NCI-H1092 treated with DMSO at 0.1 percent for 48 hours (cell line): ENCODE measurements at regions not wholly inside any gene's neighbourhood (a gene's known extent, or its start where the extent isn't known, plus 50 kb on each side); places are given as distances from the start of the nearest gene placed in this dataset.
"Not testable (repeated sequence)": the region's sequence is repeated elsewhere in the genome, so short reads cannot be mapped to it uniquely, and the experiment has no call there.

Source experiments
- DNase-seq: peaks from one replicate; lab custom pipeline; 2025; lab: John Stamatoyannopoulos, UW

DNA sequence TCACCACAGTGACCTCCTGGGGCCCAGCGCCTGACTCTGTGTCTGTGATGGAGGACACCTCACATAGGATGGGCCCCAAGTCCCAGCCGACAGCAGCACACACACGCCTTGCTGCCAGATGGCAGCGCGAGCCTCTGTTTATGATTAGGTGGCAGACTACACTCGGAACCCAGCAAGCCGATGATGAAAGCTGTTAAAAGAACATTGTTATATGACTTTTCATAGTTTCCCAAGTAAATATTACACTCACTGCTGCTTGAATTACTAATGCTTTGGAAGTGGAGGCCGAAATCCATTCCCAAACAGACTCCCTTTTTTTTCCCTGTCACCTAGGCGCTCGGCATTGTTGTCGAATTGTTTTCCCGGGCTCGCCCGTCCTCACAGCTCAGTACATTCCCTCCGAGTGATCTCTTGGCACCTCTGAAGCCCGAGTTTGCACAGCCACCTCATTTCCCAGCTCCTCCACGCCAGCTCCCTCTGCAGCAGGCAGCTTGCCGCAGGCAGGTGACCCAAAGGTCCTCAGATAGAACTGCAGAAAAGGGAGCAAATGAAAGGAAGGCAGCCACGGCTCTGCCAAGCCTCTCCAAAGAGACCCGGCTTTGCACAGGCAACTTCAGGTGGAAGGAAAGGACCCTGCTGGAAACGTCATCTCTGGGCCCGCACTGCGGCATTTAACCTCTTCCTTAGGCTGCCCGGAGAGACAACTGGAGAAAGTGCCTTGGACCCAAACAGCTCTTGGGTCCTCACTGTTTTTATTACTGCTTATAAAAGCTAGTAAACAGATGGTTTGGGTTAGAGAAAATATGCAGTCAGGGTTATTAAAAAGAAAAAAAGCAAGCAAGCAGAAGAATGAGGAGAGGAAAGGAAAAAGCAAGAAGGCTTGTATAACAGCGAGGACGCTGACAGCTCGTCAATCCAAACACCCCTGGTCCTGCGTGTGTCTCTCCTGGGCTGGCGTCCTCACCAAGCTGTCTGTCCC, 72.2 kb upstream of the SLC25A33 start:
- peak; percentile 57 for DNase-seq

DNA sequence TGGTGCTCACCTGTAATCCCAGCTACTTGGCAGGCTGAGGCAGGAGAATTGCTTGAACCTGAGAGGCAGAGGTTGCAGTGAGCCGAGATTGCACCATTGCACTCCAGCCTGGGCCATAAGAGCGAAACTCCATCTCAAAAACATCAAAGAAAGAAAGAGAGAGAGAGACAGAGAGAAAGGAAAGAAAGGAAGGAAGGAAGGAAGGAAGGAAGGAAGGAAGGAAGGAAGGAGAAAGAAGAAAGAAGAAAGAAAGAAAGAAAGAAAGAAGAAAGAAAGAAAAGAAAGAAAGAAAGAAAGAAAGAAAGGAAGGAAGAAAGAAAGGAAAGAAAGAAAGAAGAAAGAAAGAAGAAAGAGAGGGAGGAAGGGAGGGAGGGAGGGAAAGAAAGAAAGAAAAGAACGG, 69.4 kb upstream of the SLC25A33 start:
- DNase-seq = not testable (repeated sequence)

DNA sequence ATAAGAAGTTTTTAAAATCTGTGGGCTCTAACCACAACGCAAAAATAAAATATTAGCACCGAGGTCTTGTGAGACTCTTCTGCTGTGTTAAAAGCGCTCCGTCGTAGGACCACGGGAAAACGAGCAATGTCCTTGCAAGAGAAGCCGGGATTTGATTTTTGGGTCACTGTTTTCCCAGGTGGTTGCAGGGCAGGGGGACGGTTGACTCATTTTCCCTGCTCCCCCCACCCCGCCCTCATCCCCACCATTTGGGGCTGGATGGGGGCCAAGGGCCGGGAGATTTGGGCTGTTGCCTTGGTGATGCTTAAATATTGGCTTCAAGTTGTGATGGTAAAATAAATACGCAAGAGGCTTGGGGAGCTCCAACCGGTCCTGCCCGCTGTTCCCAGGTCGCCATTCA, 67.6 kb upstream of the SLC25A33 start:
- no peak for DNase-seq

- no peak for DNase-seq
Observed at GRCh38 chr1:9472386-9473031, 66.8 kb upstream of the SLC25A33 start.

GRCh38 chr1:9473032-9473807, 66.0 kb upstream of the SLC25A33 start:
- peak; percentile 20 for DNase-seq

GRCh38 chr1:9475061-9475627, 64.1 kb upstream of the SLC25A33 start:
- no peak for DNase-seq

GRCh38 chr1:9476790-9477463, 62.3 kb upstream of the SLC25A33 start:
- DNase-seq = no peak

DNA sequence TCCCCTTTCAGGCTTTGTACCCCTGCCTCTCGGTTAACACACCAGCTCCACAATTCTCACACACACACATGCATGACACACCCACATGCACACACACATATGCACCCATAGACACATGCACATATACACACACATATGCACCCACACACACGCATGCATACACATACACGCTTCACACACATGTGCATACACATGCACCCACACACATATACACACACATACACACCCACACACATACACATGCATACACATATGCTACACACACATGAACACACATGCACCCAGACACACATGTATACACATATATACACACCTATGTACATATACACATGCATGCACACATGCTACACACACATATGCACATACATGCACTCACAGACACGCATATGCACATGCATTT, 61.7 kb upstream of the SLC25A33 start:
- DNase-seq = no peak

- DNase-seq = no peak
Observed at GRCh38 chr1:9478021-9478420, 61.2 kb upstream of the SLC25A33 start.

DNA sequence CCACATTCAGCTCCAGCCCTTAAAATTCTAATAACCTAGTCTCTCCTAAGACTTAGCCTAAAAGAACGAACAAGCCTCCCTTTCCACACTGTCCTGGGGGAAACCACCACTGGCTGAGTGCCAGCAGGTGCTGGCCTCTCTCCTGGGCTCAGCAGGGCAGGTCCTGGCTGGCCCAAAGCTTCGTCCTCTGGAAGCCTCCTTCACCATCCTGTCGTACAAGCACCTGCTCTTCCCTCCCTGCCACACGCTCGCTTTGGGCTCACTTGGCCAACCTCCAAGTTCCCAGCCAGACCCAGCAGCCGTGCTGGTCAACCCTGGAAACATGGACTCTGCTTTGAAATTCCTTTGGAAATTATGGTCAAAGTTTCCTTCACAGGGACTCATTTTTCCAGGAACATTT, 58.2 kb upstream of the SLC25A33 start:
- no peak for DNase-seq

GRCh38 chr1:9482403-9482802, 56.9 kb upstream of the SLC25A33 start:
- no peak for DNase-seq

GRCh38 chr1:9482816-9483572, 56.3 kb upstream of the SLC25A33 start:
- DNase-seq = no peak

- DNase-seq = no peak
Observed at GRCh38 chr1:9486466-9487140, 52.7 kb upstream of the SLC25A33 start.
